ENCODE measurements at regions not wholly inside any gene's neighbourhood (a gene's known extent, or its start where the extent isn't known, plus 50 kb on each side); places are given as distances from the start of the nearest gene placed in this dataset.
"Not testable (repeated sequence)": the region's sequence is repeated elsewhere in the genome, so short reads cannot be mapped to it uniquely, and the experiment has no call there.

- no peak for DNase-seq
Observed at GRCh38 chr2:16063251-16063850, 123.0 kb downstream of the MYCN start.

- no peak for DNase-seq
Observed at GRCh38 chr2:16062471-16063250, 122.3 kb downstream of the MYCN start.

DNA sequence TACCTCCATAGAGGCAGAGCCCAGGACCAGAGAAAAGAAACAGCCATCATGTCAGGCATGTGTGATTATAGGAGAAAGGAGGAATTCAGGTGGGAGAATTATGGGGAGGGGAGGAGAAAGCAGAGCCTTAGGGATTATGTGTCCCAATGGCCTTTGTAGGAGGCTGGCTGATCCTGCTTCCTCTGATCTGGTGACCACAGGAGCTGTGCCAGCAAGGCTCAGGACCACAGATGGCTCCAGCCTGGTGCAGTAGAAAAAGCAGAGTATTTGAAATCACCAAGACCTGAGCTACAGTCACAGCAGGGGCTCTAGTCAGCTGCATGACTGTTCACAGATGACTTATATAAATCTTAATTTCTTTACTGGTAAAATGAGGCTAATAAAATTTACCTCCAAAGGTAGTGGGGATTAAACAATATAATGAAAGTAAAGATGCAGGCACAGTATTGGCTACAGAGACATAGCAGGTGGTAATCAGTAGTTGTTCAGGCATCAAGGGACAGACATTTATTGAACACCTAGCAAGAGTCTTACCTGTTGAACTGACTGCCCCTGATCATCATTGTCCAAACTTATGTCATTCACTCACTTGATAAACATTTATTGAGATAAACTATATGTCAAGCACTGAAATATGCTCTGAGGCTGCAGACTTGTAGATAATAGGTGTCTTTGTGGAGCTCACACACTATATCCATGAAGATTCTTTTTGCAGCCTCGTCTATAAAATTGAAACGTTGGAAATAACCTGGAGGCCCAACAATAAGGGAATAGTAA lies 121.3 kb downstream of the MYCN start:
- DNase-seq, result no peak

- no peak for DNase-seq
Observed at GRCh38 chr2:16060936-16061338, 120.6 kb downstream of the MYCN start.

- DNase-seq, result no peak
Observed at GRCh38 chr2:16060125-16060935, 120.0 kb downstream of the MYCN start.

DNA sequence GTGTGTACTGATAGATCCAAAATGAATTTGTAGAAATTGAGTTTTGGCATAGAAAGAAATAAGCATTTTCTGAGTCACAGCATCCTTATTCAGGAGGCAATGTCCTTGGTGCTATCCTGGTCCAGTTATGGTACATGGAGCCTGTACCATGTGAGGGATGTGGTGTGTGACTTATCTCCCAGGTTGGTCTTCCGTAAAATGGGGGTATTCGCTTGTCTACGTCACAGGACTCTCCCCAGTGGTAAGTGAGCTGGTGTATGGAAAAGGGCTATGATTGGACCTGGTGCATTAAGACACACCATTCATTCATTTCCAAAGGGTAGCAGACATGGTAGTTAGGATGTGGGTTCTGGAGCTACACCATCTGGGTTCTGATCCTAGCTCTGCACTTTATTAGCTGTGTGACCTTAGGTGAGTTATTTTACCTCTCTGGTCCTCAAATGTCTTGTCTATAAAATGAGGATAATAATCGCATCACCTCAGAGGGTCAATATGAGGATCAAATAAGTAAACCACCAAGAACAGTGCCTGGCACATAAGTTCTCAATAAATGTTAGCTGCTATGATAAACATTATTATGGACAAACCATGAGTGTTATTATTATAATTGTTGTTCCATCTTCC lies 119.2 kb downstream of the MYCN start:
- DNase-seq, result no peak

DNA sequence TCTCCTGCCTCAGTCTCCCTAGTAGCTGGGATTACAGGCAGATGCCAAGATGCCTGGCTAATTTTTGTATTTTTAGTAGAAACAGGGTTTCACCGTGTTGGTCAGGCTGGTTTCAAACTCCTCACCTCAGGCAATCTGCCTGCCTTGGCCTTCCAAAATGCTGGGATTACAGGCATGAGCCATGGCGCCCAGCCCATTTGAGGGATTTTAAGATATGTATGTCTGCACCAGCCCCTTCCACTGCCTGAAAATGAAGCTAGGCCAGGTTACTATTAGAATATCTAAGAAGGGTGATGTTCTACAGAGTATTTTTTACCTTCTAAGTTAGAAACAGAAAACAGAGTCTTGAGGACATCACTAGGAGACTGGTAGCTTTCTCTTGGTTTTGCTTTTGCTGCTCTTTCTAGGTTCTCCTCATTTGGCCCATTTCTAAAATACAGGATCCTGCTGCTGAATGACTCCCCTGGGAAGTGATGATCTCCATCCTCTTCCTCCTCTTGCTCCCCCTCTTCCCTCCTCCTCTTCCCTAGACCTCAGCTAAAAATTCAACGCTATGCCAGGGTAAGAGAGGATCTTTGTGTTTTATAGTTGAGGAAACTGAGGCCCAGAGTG lies 118.5 kb downstream of the MYCN start:
- no peak for DNase-seq

DNA sequence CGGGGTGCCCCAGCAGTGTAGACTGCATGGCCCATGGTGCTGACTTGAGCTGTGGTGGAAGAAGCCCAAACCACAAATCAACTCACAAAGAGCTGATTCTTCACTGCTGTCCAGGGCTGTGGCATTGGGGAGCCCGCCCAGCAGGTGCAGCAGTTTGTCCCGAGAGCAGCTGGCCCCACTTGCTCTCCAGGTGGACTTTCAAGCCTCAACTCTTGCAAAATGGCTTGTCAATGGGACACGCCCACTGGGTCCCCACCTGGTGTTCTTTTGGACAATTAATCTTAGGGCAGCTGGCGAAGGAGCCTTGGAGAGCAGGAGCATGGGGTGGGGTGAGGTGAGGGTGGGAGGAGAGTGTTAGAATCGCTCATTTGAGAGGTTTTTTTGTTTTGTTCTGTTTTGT lies 117.9 kb downstream of the MYCN start:
- no peak for DNase-seq

GRCh38 chr2:16057661-16058060 lies 117.3 kb downstream of the MYCN start:
- DNase-seq, result no peak

GRCh38 chr2:16055848-16056580 lies 115.7 kb downstream of the MYCN start:
- no peak for DNase-seq

DNA sequence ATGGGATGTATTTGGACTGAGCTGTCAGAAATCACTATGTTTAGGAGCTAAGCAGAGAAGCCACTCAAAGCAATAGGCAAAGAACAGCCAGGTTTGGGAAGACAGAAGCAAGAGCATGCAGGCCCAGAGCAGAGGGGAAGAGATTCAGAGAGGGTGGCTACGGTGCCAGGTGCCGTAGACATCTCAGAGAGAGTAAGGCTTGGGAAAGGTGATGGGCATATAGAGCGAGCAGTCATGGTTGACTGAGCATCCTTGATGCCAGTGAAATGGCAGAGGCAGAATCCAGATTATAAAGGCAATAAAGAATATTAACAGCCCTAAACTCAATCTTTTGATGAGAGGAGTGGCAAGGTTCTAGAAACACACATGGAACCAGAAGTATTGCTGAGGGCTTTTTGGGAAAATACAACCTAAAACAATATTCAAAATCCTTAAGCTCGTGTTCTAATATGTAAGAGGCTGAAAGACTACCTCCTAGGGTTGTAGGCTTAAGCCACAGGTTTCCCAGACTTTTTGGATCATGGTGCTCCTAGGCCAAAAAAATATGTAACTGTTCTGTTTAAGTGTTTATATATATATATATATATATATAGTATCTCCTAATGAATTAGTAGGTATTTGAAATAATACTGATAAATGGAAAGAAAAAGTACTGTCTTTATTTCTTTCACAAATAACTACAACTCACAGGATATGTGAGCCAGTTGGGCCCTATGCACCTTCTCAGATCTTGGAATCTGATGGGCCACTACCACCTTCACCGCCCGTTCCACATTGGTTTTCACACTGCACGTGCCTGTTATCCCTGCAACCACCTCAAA lies 113.3 kb downstream of the MYCN start:
- no peak for DNase-seq

DNA sequence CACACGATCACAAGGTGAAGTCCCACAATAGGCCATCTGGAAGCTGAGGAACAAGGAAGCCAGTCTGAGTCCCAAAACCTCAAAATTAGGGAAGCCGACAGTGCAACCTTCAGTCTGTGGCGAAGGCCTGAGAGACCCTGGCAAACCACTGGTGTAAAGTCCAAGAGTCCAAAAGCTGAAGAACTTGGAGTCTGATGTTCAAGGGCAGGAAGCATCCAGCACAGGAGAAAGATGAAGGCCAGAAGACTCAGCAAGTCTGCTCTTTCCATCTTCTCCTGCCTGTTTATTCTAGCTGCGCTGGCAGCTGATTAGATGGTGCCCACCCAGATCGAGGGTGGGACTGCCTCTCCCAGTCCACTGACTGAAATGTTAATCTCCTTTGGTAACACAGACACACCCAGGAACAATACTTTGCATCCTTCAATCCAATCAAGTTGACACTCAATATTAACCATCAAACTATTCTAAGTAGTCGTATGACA lies 112.3 kb downstream of the MYCN start:
- not testable (repeated sequence) for DNase-seq

DNA sequence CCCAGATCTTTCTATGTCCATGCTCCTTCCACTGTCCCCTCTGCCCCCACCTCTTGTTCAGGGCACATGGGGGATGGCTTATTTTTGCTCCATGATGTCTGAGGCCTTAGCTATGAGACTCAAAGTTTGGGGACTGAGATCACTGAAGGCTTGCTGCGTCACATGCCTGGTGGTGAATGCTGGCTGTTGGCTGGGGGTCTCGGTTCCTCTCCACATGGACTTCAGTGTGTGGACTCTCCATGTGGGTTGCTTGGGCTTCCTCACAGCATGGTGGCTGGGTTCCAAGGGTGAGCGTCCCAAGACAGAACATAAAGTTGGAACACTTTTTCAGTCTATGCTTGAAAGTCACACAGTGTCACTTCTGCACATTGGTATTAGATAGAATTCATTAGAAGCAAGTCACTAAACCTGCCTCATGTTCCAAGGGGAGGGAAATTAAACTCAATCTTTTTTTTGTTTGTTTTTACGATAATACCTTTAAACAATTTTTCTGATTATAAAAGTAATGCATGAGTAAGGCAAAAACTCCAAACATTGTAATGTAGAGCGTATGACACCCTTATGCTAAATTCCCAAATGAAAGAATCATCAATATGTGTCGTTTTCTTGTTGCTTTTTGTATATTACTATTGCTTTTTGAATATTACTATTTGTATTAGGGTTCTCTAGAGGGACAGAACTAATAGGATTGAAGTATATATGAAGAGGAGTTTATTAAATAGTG lies 111.7 kb downstream of the MYCN start:
- no peak for DNase-seq

GRCh38 chr2:16050908-16051489 lies 110.6 kb downstream of the MYCN start:
- no peak for DNase-seq

DNA sequence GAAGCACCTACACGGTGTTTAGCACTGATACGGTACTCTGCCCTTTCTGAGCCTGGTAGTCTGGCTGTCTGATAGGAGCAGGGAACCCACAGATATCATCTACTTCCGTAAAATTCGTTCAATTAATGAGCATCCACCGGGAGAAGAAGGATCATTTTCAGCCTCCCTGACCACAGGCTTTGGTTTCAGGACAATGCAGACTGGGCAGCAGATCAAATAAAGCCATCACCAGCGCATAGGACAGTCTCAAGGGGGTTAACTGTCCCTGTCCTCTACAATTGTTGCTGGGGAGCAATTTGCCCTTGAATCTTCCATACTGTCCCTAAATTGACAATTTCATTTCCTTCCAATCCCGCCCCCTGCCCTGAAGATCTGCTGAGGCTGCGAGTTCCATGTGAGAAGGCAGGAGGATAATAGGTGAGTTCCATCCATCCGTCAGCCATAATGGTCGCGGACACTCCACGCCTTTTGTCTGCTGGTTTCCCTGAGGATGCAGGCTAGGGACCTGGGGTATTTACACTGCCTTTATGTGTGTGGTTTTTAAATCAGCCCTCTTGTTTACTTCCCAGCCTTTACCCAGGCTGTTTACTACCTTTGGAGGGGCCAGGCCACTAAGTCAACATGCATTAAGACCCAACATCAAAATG lies 110.0 kb downstream of the MYCN start:
- no peak for DNase-seq

GRCh38 chr2:16049406-16049805 lies 109.1 kb downstream of the MYCN start:
- DNase-seq, result no peak

- DNase-seq, result no peak
Observed at GRCh38 chr2:16048466-16048865, 108.1 kb downstream of the MYCN start.

- DNase-seq, result no peak
Observed at GRCh38 chr2:16047701-16048100, 107.4 kb downstream of the MYCN start.

Measured in right kidney (tissue), 1 donor.